SU-DHL-6 (cell line): ENCODE measurements at regions not wholly inside any gene's neighbourhood (a gene's known extent, or its start where the extent isn't known, plus 50 kb on each side); places are given as distances from the start of the nearest gene placed in this dataset.

Experiments used
- CTCF ChIP-seq: fragments of 200-600 bp; sonication (generic); IDR thresholded peaks from one replicate; pipeline ENCODE4 v1.5.1; 2017; ENCODE audit warnings: antibody characterized with exemption, mild to moderate bottlenecking, low read length, moderate library complexity; ENCODE audit not compliant: insufficient read depth, poor library complexity, severe bottlenecking
- EZH2phosphoT487 ChIP-seq: fragments of 200-600 bp; sonication (generic), shearing (Covaris generic); conservative IDR thresholded peaks from 2 replicates; pipeline ENCODE4 v1.6.1; 2018; ENCODE audit warnings: mild to moderate bottlenecking, antibody characterized with exemption, low read length, moderate library complexity, mixed read lengths

GRCh38 chr17:73901249-73901648 lies 257.0 kb upstream of the SDK2 start:
- TF ChIP-seq CTCF (no peak), EZH2phosphoT487 (no peak)
